Erythroblast (primary cell): ENCODE measurements at regions not wholly inside any gene's neighbourhood (a gene's known extent, or its start where the extent isn't known, plus 50 kb on each side); places are given as distances from the start of the nearest gene placed in this dataset.

ENCODE experiments used
- GATA1 ChIP-seq: IDR thresholded peaks from 2 replicates; pipeline ENCODE4 v1.6.1; 2011; ENCODE audit warnings: low read depth, mild to moderate bottlenecking, control low read depth, low read length, moderate library complexity
- POLR2A ChIP-seq: IDR thresholded peaks from 2 replicates; pipeline ENCODE4 v1.6.1; 2011; ENCODE audit warnings: mild to moderate bottlenecking, low read length

DNA sequence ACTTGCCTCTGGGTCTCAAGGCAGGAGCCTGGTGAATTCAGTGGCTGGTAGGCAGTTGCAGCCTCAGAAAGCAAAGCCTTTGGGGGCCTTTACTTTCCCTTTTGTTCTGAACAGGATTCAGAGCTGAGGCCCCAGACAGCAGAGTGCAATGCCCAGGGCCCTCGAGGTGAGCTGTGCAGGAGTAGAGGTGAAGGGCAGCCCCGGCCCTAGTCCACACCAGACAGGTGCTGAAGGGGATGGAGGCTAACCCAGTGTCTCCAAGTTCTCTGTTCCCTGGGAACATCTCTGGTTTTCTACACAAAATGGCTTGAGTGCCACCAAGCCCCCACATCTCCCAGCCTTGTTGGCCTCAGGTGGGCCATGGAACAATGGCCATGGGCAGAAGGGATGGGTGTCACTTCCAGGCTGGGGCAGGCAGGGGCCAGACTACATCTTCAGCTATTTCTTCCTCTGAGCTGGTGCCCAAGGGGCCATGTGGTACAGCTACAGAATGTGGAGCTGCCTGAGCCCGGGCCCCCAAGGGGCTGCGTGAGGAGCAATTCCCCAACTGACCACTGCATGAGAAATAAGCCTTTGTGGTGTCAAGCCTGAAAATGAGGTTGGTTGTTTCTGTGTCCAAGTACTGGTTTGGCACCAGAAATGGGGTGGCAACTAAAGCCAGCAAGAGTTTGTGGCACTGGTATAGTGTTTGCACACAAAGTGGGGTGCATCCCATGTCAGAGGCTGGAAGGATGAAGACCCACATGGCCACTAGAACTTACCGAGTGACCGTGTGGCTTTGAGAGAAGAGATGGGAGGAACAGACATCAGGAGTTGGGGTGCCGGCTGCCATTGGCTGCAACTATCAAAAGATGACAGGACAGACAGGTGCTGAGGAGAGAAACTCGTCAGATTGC, 57.8 kb downstream of the BARX1 start:
- no peak for TF ChIP-seq POLR2A
- no peak for TF ChIP-seq GATA1
